ENCODE measurements at regions not wholly inside any gene's neighbourhood (a gene's known extent, or its start where the extent isn't known, plus 50 kb on each side); places are given as distances from the start of the nearest gene placed in this dataset.

DNA sequence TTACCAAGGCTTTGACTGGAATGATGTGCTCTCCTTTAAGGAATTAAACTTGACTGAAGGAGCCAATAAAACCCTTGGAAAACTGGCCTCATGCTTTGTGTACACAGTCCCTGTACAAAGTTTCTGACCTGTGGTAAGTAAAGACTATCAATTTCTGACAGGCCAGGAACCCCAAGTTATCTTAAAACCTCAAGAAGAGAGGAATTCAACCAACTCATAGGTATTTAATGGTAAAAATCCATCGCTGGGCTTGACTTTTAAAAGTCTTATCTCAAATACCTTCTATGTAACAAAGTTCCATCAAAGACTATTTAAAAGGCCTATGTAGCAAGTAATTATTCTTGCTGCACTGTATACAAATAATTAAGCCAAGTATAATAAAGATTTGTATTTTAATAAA lies 103.7 kb upstream of the TENT5D start:
- DNase-seq, result no peak

DNA sequence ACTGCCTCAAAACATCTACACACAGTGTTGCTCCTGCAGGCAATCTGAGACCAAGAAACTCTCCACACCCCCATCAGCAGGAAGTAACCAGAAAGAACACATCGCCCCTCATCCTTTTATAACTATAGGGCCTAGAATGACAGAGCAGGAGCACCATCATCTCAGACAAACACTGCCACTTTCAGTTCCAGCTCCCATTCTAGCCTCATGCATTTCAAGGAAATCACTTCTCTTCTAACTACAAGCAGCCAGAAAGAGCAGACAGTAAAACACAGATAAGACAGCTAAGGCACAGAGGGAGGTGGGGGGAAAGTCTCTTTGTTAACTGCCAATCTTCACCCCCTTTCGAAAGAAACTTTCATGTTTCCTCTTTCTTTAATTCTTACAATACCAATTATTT lies 102.6 kb upstream of the TENT5D start:
- no peak for DNase-seq

DNA sequence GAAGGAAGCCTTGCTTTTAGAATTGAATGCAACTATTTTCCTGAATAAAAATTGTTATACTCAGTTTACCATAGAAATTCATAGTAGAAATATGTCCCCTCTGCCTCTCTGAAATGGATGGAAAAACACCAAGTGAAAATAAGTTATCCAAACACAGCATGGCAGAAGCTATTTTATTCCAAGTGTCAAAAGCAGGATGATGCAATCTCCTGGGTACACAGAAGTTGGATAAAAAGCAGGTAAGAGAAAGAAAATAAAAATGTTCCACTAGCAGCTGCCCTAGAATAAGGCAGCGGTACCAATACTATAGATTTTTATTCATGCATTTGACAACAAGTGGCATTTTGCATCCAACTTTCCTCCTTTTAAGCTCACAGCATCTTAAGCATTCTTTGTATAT lies 89.0 kb upstream of the TENT5D start:
- no peak for DNase-seq

DNA sequence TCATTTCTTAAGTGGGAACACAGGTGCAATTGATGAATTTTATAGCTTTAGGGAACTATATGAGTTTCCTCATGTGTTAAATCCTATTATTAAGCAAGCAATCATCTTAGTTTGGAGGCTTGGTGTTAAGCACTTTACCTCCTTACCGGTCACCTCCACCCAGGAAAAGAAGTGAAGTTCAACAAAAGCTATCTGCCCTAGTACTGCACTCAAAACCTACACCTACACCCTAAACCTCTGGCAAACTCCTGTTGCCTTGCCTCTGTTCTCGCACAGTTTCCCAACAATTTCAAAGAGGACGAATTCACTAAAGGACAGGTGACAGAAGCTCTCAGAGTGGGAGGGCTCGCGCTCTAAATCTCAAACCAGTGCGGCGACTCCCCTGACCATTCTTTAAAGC lies 85.7 kb upstream of the TENT5D start:
- DNase-seq, result no peak

DNA sequence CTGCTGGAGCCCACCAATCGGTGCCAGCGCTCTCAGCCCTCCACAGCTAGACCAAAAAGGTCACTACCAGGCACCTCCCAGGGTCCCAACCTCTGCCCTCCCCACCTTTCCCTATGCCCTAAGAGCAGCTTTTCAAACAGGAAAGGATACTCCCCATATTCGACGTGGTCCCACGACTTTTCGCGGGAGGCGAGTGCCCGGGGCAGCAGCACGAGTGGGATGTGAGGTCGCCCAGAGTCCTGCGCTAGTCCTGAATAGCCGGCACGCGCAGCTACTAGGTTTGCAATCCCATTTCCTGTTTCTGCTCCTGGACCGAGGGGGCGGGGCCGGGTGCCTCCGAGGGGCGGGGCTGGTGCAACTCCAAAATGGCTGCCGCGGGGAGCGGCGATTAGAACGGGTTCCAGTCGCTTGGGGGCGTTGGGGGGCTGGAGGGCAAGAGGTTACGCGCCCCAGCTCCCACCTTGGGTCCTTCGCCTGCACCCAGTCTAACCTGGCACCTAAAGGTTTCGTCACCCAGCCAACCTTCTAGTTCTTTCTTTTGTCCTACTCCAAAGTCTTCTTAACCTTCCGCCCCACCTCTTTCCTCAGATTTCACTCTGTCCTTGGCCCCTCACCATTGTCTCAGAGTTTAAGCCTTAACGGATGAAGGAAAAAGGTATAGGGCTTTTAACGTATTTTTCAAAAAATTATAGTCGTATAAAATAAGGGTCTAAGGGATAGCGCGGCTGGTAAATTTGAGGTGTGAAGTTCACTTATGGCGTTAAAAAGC lies 85.0 kb upstream of the TENT5D start:
- DNase-seq, result peak; percentile 86

DNA sequence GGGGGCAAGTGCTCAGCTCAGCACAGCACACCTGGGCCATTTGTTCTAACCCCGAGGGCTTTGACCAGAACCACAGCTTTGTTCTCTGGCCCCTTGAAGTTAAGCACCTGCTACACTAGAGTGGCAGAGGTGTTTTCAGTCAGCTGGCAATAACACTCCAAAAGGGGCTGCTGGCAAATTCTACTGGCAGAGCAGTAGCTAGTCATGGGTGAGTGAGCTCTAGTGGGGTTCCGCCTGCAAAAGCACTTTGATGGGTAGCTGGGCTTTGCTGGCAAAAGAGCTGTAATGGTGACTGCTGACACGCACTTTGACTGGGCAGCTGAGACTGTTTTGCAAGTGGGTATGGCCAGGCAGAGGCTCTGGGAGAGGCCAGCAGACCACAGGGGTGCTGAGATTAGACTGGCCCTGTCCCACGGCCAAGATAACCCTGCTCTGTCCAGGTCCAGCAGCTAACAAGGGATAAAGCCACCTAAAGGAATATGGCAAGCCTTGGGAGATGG lies 65.2 kb upstream of the TENT5D start:
- no peak for DNase-seq

Measured in islet precursor cell (in vitro differentiated cells).